Fibroblast of pulmonary artery (primary cell): ENCODE measurements at regions not wholly inside any gene's neighbourhood (a gene's known extent, or its start where the extent isn't known, plus 50 kb on each side); places are given as distances from the start of the nearest gene placed in this dataset.
A peak's percentile ranks its signal among the peaks of the same experiment; 100 is the strongest.

ENCODE experiments used
- DNase-seq: peaks from one replicate; pipeline ENCODE4 v3.0.0-alpha.2; 2010; ENCODE audit warnings: low read depth
- H3K4me3 ChIP-seq: replicated peaks from 2 replicates; pipeline ENCODE4 v1.5.1; 2011; ENCODE audit warnings: low read depth, mild to moderate bottlenecking, control low read depth, low read length, moderate library complexity
- CTCF ChIP-seq: IDR thresholded peaks from 2 replicates; pipeline ENCODE4 v1.5.1; 2011; ENCODE audit warnings: mild to moderate bottlenecking, control low read depth, low read length, inconsistent platforms; ENCODE audit errors: missing control alignments

- no peak overlapping the region for H3K4me3 ChIP-seq
- DNase-seq: peak; percentile 42
- TF ChIP-seq CTCF: no peak
Observed at GRCh38 chr4:19693936-19694570, 557.7 kb upstream of the SLIT2 start.

- DNase-seq: peak; percentile 89
- no peak for TF ChIP-seq CTCF
- H3K4me3 ChIP-seq: no peak overlapping the region
Observed at GRCh38 chr4:19689511-19689910, 562.2 kb upstream of the SLIT2 start.

- no peak for TF ChIP-seq CTCF
- no peak overlapping the region for H3K4me3 ChIP-seq
- no peak for DNase-seq
Observed at GRCh38 chr4:19686456-19686855, 565.2 kb upstream of the SLIT2 start.

GRCh38 chr4:19684084-19684483, 567.6 kb upstream of the SLIT2 start:
- H3K4me3 ChIP-seq: no peak overlapping the region
- DNase-seq: no peak
- TF ChIP-seq CTCF: no peak

GRCh38 chr4:19683426-19683825, 568.3 kb upstream of the SLIT2 start:
- no peak for DNase-seq
- no peak overlapping the region for H3K4me3 ChIP-seq
- no peak for TF ChIP-seq CTCF

GRCh38 chr4:19677211-19677610, 574.5 kb upstream of the SLIT2 start:
- no peak for DNase-seq
- TF ChIP-seq CTCF: no peak
- no peak overlapping the region for H3K4me3 ChIP-seq

GRCh38 chr4:19675172-19675811, 576.4 kb upstream of the SLIT2 start:
- peak; percentile 39 for DNase-seq
- no peak overlapping the region for H3K4me3 ChIP-seq
- no peak for TF ChIP-seq CTCF
